Mucosa of stomach (tissue), 1 donor: ENCODE measurements at regions not wholly inside any gene's neighbourhood (a gene's known extent, or its start where the extent isn't known, plus 50 kb on each side); places are given as distances from the start of the nearest gene placed in this dataset.
"Not testable (repeated sequence)": the region's sequence is repeated elsewhere in the genome, so short reads cannot be mapped to it uniquely, and the experiment has no call there.

Experiments
- H3K27me3 ChIP-seq: one replicate; pipeline ENCODE4 v1.7.0; 2013; ENCODE audit warnings: mild to moderate bottlenecking, low read length; ENCODE audit not compliant: control insufficient read depth, insufficient read depth
- H3K36me3 ChIP-seq: one replicate; pipeline ENCODE4 v1.7.0; 2013; ENCODE audit warnings: low read length; ENCODE audit not compliant: control insufficient read depth, insufficient read depth
- H3K4me1 ChIP-seq: one replicate; pipeline ENCODE4 v1.7.0; 2013; ENCODE audit warnings: mild to moderate bottlenecking, low read length; ENCODE audit not compliant: control insufficient read depth, insufficient read depth
- H3K4me3 ChIP-seq: one replicate; pipeline ENCODE4 v1.7.0; 2013; ENCODE audit warnings: low read length
- H3K9ac ChIP-seq: one replicate; pipeline ENCODE4 v1.7.0; 2013; ENCODE audit warnings: mild to moderate bottlenecking, low read length, moderate library complexity
- H3K9me3 ChIP-seq: one replicate; pipeline ENCODE4 v1.7.0; 2013; ENCODE audit warnings: mild to moderate bottlenecking, low read length, moderate library complexity; ENCODE audit not compliant: control insufficient read depth
- donor health status: Pancreatic carcinoma.

DNA sequence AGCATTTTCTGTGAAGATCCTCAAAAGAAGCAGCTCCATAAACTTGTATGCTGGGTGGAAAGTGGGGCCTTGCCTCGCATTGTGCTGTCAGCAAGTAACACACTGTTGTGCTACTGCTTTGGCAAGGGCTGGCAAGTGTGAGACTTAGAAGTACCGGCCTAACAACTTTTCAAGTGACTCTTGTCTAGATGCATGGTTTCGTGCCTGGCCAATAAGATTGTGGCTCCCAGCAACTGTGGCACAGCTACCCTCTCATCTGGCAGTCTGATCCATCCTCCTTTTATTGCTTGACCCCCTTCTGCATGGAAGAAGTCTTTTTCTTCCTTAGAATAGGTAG, 79.4 kb upstream of the VEPH1 start:
- Histone ChIP-seq H3K36me3 (no peaks in the 10 kb centered on the region), H3K9me3 (no peaks in the 10 kb centered on the region), H3K27me3 (no peaks in the 10 kb centered on the region), H3K4me3 (no peak overlapping the region), H3K4me1 (peaks cover 28% of the 10 kb centered on the region), H3K9ac (no peak overlapping the region)

DNA sequence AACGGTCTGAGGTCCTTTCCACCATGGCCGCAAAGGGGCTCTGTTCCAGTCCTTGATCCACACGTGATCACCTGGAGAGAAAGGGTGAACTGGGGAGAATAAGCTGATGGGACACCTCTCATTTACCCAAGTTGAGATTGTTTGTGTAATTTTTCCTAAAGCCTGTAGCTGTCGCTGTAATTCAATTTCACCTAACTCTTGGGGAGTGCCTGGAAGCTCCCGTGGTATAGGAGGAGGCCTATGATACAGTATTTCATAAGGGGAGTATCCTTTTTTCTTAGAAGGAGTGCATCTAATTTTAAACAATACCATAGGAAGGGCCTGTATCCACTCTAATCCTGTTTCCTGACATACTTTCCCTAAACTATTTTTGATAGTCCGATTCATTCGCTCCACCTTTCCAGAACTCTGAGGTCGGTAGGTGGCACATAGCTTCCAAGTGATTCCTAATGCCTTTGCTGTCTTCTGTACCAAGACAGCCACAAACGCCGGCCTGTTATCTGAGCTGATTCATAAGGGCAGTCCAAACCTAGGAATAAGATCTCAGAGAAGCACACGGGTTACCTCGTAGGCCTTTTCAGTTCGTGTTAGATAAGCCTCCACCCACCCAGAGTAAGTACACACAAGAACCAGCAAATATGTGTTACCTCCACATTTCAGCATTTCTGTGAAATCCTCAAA, 78.9 kb upstream of the VEPH1 start:
- H3K9ac ChIP-seq, H3K27me3 ChIP-seq, H3K9me3 ChIP-seq, H3K4me3 ChIP-seq, H3K36me3 ChIP-seq: not testable (repeated sequence)
- H3K4me1 ChIP-seq = peaks cover 28% of the 10 kb centered on the region

DNA sequence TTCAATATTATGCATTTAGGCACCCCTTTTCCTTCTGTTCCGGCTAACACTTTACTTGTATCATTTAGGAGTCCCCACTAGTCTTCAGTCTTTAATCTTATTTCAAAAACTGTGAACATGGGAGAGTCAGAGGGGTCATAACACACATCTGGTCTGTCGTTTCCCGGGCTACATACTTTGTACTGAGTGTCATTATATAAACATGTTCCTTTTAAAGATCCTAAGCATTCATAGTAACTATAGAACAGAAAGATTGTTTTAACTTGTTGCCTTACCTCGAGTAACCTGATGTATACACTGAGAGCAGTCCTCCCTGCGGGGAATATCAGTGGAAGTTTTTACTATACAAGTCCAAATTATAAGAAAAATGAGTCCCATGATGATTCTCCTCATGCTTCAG, 78.2 kb upstream of the VEPH1 start:
- Histone ChIP-seq H3K36me3 (no peaks in the 10 kb centered on the region), H3K9ac (no peak overlapping the region), H3K9me3 (no peaks in the 10 kb centered on the region), H3K4me3 (no peak overlapping the region), H3K4me1 (peaks cover 28% of the 10 kb centered on the region), H3K27me3 (no peaks in the 10 kb centered on the region)

DNA sequence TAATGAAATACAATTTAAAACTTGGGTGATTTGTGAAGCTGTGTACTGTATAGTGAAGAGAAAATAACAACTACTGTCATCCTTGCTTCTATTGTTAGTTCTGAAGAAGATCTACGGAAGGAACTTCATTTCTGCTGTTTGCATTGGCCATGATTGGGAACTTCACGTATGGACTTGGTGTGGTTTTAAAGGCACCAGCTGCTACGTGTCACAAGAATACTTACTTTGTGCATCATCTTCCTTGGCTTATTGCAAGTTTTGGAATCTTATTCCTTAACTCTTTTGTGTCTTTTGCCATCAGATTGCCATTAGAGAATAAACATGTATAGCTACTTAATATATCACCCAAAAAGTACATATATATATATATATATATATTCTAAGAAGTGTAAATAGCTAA, 75.0 kb upstream of the VEPH1 start:
- no peak overlapping the region for H3K9ac ChIP-seq
- H3K27me3 ChIP-seq = no peaks in the 10 kb centered on the region
- no peak overlapping the region for H3K4me3 ChIP-seq
- peaks cover 52% of the 10 kb centered on the region for H3K4me1 ChIP-seq
- no peaks in the 10 kb centered on the region for H3K9me3 ChIP-seq
- no peaks in the 10 kb centered on the region for H3K36me3 ChIP-seq

DNA sequence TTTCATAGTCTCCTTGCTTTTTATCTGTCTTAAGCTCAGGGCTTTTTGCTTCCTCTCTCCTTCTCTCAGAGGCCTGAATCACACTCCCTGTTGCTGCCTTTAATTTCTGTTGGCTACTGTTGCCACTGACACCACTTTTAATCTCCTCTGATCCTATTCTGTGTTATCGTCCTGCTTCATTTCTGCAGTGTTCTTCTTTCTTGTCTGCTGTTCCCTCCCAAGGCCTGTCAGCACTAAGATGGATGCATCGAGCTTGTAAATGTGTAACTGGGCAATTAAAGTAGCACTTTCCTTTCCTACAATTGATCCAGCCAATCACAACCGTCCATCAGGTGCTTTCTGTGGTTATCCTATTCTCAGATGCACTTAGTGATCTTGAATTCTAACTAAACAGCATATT, 71.3 kb upstream of the VEPH1 start:
- Histone ChIP-seq H3K9ac (no peak overlapping the region), H3K4me1 (peaks cover 36% of the 10 kb centered on the region), H3K36me3 (no peaks in the 10 kb centered on the region), H3K4me3 (no peak overlapping the region), H3K9me3 (no peaks in the 10 kb centered on the region), H3K27me3 (no peaks in the 10 kb centered on the region)

DNA sequence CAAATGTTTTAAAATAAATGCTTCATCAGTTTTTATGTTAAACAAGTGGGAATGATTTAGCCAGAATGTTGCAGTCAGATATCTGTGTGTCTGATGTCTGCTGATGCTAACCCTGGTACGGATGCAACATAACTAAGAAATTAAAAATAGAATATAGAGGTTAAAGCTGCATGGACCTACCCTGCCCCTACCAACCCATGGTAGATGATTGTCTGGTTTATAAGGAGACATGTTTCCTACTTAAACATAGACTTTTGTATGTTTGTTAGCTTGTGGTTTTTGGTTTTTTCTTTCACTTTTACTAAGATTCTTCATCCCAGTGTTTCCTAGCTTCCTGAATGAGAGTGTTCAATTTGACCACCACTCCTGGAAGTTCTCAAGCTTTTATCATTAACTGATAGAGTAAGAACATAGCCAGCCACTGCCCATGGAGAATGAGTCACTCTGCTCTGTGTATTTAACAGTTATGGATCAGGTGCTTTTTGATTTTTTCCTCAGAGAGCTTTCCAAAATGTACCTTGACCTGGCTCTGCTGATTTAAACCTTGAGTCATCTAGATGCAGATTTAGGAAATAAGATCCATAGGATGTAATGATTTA, 70.7 kb upstream of the VEPH1 start:
- Histone ChIP-seq H3K36me3 (no peaks in the 10 kb centered on the region), H3K9ac (no peak overlapping the region), H3K9me3 (no peaks in the 10 kb centered on the region), H3K4me1 (peaks cover 33% of the 10 kb centered on the region), H3K4me3 (no peak overlapping the region), H3K27me3 (no peaks in the 10 kb centered on the region)

DNA sequence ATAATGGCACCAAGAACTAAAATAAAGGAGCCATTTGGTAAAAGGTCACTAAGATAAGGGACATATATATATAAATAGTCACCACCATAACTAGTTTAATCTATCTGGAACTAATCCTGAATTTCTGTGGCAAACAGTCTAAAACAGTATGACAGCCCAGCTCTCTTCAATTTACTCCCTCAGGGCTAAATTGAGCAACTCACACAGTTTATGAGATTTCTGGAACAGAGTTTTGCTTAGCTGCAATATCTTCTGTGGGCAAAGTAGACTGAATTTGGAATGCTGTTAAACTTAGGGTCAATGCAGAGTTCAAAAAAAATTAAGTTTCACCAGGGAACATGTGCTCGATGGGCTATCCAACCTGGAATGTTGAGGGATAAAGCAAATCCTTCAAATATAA, 70.1 kb upstream of the VEPH1 start:
- Histone ChIP-seq H3K9ac (no peak overlapping the region), H3K27me3 (no peaks in the 10 kb centered on the region), H3K4me1 (peaks cover 32% of the 10 kb centered on the region), H3K4me3 (no peak overlapping the region), H3K36me3 (no peaks in the 10 kb centered on the region), H3K9me3 (no peaks in the 10 kb centered on the region)

DNA sequence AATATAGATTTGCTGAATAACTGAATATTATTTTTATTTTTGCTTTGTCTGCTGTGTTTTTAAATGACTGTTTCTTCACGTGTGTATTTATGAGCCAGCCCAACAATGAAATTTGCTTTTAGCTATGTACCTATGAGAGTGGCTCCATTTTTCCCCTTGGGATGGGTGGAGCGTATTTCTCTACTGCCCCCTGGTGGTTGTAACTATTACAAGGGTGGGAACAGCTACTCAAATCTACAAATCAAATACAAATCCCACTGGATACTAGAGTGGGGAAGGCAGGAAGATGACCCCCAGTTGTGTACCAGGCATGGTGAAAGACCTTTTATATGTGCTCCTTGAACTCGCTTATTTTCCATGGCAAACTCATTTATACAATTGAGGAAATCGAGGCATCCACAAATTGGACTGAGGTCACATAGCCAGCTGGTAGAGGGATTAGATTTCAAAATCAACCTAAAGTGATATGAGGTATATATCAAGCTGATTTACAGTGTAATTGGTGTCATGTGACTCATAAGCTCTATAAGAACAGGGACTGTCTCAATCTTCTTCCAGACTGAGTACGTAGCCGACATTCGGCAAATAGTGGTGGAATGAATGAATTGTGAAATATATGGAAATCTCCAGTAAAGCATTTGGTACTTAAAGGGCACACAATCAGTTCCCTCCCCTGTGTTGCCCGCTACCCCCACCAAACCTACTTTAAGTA, 69.5 kb upstream of the VEPH1 start:
- H3K4me1 ChIP-seq = peaks cover 32% of the 10 kb centered on the region
- no peaks in the 10 kb centered on the region for H3K36me3 ChIP-seq
- no peaks in the 10 kb centered on the region for H3K9me3 ChIP-seq
- no peak overlapping the region for H3K4me3 ChIP-seq
- H3K9ac ChIP-seq = no peak overlapping the region
- H3K27me3 ChIP-seq = no peaks in the 10 kb centered on the region

DNA sequence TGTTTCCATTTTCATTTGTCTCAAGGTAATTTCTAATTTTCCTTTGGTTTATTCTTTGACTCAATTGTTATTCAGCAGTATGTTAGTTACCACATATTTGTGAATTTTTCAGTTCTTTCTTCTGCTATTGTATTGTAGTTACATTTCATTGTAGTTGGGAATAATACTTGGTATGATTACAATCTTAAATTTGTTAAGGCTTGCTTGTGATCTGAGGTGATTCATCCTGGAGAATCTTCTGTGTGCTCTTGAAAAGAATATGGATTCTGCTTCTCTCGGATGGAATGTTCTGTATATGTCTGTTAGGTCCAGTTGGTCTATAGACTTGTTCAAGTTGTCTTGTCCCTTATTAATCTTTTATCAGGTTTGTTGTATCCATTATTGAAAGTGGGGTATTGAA, 63.4 kb upstream of the VEPH1 start:
- no peaks in the 10 kb centered on the region for H3K36me3 ChIP-seq
- no peaks in the 10 kb centered on the region for H3K4me1 ChIP-seq
- no peak overlapping the region for H3K4me3 ChIP-seq
- H3K27me3 ChIP-seq = no peaks in the 10 kb centered on the region
- no peak overlapping the region for H3K9ac ChIP-seq
- H3K9me3 ChIP-seq = no peaks in the 10 kb centered on the region

DNA sequence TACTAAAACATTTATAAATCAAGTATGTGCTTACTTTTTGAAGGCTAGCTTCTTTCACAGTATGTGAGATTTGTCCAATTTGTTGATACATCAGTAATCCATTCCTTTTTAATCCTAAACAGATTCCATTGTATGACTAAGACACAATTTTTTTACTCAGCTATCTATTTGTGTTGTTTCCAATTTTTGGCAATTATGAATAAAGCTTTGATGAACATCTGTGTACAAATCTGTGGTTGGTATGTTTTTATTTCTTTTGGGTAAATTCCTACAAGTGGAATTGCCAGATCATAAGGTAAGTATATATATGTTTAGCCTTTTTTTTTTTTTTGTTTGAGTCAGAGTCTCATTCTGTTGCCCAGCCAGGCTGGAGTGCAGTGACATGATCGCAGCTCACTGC, 56.2 kb upstream of the VEPH1 start:
- Histone ChIP-seq H3K36me3 (no peaks in the 10 kb centered on the region), H3K9ac (no peak overlapping the region), H3K9me3 (no peaks in the 10 kb centered on the region), H3K4me3 (no peak overlapping the region), H3K27me3 (no peaks in the 10 kb centered on the region), H3K4me1 (no peaks in the 10 kb centered on the region)
